Mucosa of descending colon (tissue), 3 donors: ENCODE measurements at regions not wholly inside any gene's neighbourhood (a gene's known extent, or its start where the extent isn't known, plus 50 kb on each side); places are given as distances from the start of the nearest gene placed in this dataset.

Experiments
- ATAC-seq: fragments of 200-7000 bp; cut with Tn5 transposase; one replicate; pipeline ENCODE4 v1.9.1; 2020; ENCODE audit warnings: mild to moderate bottlenecking, moderate library complexity
- DNase-seq, 3 donors: peaks; one replicate each; pipeline ENCODE4 v3.0.0-alpha.2; 2020
- H3K36me3 ChIP-seq: fragments of 200-600 bp; one replicate; pipeline ENCODE4 v1.8.0; 2021; ENCODE audit warnings: low read depth, mild to moderate bottlenecking
- H3K4me1 ChIP-seq: fragments of 200-600 bp; one replicate; pipeline ENCODE4 v1.8.0; 2021; ENCODE audit warnings: low read depth, mild to moderate bottlenecking
- H3K4me3 ChIP-seq: fragments of 200-600 bp; one replicate; pipeline ENCODE4 v1.8.0; 2021; ENCODE audit warnings: mild to moderate bottlenecking
- H3K9me3 ChIP-seq: fragments of 200-600 bp; one replicate; pipeline ENCODE4 v1.8.0; 2021; ENCODE audit warnings: mild to moderate bottlenecking
- intact Hi-C, 2 donors: fragments of 100-400 bp; cut with DNase I in 1 of 2; cut with micrococcal nuclease in 1 of 2; formaldehyde crosslinking; loops; one replicate each; pipeline versions ENCODE4 v1.11.0 to v1.11.1; 2022; cut with DNase I, micrococcal nuclease
- TF ChIP-seq, protein P1 (sequence below): fragments of 200-600 bp; IDR thresholded peaks from one replicate; pipeline ENCODE4 v1.8.0; 2022; ENCODE audit warnings: antibody characterized with exemption, mild to moderate bottlenecking
- donor health status: DM: no; HTN: no; CAD: no; lungs with moderate emphysema.
- donor health status: DM: no; HTN: no; CAD: no.
- donor health status: DM: no; HTN: yes; CAD: no.

DNA sequence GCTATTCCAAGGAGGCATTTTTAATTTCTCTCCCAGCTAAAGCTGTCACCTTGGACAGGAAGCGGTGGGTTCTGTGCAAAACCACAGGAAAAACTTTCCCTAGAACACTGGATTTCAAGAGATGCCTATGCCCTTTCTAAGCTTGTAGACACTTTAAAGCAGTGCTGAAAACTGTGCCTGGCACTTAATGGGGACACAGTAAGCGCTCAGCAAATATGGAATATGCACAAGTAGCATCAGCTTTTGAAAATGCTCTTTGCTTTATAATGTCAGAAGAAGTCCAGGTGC, 50.9 kb upstream of the TARBP1 start:
- H3K4me1 ChIP-seq, result peaks cover 19% of the 10 kb centered on the region

DNA sequence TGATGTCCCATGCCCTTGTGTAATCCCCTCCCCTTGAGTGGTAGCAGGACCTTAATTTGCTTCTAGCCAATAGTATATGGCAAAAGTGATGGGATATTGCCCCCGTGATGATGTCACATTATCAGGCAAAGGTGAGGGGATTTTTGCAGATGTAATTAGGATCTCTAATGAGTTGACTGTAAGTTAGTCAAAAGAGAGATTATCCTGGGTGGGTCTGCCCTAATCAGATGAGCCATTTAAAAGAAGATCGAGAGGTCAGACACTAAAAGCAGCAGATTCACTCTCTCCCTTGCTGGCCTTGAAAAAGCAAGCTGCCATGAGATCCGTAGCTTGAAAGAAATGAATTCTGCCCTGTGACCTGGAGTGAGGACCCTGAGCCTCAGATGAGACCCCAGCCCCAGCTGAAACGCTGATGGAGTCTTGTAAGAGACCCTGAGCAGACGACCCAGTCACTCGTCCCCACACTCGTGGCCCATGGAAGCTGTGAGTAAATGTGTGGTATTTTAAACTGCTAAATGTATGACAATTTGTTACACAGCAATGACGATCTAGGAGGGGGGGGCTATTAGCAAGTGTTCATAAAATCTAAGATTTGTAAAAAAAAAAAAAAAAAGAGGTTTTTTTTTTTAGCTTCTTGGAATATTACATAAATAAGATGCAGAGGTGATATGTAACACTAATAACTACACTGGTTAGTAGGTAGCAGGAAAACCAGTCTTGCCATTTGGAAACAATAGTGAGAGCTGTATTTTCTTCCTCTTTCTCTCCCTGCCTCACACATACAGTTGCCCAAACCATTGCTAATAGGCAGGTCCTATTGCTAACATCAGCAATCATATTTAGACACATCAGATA, 50.3 kb upstream of the TARBP1 start:
- Histone ChIP-seq H3K4me3 (no peak overlapping the region), H3K4me1 (peaks cover 19% of the 10 kb centered on the region), H3K9me3 (no peaks in the 10 kb centered on the region), H3K36me3 (no peaks in the 10 kb centered on the region)
- ATAC-seq (no peak), DNase-seq (no peak)
- TF ChIP-seq, protein P1, sequence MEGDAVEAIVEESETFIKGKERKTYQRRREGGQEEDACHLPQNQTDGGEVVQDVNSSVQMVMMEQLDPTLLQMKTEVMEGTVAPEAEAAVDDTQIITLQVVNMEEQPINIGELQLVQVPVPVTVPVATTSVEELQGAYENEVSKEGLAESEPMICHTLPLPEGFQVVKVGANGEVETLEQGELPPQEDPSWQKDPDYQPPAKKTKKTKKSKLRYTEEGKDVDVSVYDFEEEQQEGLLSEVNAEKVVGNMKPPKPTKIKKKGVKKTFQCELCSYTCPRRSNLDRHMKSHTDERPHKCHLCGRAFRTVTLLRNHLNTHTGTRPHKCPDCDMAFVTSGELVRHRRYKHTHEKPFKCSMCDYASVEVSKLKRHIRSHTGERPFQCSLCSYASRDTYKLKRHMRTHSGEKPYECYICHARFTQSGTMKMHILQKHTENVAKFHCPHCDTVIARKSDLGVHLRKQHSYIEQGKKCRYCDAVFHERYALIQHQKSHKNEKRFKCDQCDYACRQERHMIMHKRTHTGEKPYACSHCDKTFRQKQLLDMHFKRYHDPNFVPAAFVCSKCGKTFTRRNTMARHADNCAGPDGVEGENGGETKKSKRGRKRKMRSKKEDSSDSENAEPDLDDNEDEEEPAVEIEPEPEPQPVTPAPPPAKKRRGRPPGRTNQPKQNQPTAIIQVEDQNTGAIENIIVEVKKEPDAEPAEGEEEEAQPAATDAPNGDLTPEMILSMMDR, result no peak
- intact Hi-C loops, result no loop called here

More for the DNA sequence above, 50.9 kb upstream of the TARBP1 start:
- DNase-seq, result no peak
- ATAC-seq, result no peak
- TF ChIP-seq, protein P1, result no peak
- Histone ChIP-seq H3K36me3 (no peaks in the 10 kb centered on the region), H3K9me3 (no peaks in the 10 kb centered on the region), H3K4me3 (no peak overlapping the region)
- intact Hi-C loops, result loop anchor here in 1 of 2 donors (5.0 kb wide), 1 partner anchor 77 kb away; no protein-coding TSS in a partner anchor
